ENCODE measurements at regions not wholly inside any gene's neighbourhood (a gene's known extent, or its start where the extent isn't known, plus 50 kb on each side); places are given as distances from the start of the nearest gene placed in this dataset.

DNA sequence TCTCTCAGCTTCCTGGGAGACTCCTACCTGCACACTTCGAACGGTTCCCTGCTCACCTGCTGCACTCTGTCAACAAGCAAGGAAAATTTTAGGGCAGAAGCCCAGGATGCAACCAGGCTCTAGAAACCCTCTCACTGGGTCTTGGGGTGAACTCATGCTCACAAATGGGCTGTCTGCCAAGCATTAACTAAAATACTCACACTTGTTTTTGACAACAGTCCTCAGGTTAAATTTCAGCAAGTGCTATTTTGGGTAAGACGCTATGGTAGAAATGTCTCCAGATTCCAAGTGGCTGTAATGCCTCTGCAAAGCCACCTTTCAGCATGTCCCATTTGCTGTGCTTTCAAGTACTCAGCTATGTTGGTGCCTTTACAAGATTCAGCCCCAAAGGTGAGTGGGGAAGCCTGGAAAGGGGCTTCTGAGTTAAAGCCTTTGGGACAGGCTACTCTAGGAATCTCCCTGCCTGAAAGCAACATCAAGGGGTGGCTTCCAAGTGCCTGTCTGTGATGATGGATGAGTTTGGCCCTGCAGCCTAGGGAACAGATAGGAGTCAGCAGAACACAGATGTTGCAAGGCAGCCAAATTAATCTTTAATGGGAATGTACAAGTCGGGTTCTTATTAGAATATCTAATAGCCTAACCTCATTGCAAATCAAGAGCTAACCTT, 211.9 kb upstream of the SPAG17 start:
- TF ChIP-seq EZH2 (IDR thresholded peaks at IDR 0.05; ENCODE audit: borderline replicate concordance, low read length), result no peak
- TF ChIP-seq, protein P1, sequence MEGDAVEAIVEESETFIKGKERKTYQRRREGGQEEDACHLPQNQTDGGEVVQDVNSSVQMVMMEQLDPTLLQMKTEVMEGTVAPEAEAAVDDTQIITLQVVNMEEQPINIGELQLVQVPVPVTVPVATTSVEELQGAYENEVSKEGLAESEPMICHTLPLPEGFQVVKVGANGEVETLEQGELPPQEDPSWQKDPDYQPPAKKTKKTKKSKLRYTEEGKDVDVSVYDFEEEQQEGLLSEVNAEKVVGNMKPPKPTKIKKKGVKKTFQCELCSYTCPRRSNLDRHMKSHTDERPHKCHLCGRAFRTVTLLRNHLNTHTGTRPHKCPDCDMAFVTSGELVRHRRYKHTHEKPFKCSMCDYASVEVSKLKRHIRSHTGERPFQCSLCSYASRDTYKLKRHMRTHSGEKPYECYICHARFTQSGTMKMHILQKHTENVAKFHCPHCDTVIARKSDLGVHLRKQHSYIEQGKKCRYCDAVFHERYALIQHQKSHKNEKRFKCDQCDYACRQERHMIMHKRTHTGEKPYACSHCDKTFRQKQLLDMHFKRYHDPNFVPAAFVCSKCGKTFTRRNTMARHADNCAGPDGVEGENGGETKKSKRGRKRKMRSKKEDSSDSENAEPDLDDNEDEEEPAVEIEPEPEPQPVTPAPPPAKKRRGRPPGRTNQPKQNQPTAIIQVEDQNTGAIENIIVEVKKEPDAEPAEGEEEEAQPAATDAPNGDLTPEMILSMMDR (conservative IDR thresholded peaks at IDR 0.05 in 1 of 2, IDR thresholded peaks at IDR 0.05 in 1 of 2; ENCODE audit: extremely low read depth in 1 of 2, insufficient read depth in 1 of 2, low read depth in 1 of 2, low read length in 2 of 2), result no peak

All from mammary epithelial cell (primary cell).